Naive thymus-derived CD8-positive, alpha-beta T cell (primary cell): ENCODE measurements at regions not wholly inside any gene's neighbourhood (a gene's known extent, or its start where the extent isn't known, plus 50 kb on each side); places are given as distances from the start of the nearest gene placed in this dataset.
A peak's percentile ranks its signal among the peaks of the same experiment; 100 is the strongest.
"Not testable (repeated sequence)": the region's sequence is repeated elsewhere in the genome, so short reads cannot be mapped to it uniquely, and the experiment has no call there.

Experiments
- ATAC-seq, 2 donors: fragments of 150-1000 bp; cut with Tn5 transposase in 1 of 2; sonication (Bioruptor Pico), chemical (Tn5 transposase) in 1 of 2; 1 replicate in 1 of 2; 2 replicates in 1 of 2; pipeline ENCODE4 v1.10.0; 2021; ENCODE audit warnings: mild to moderate bottlenecking in 2 of 2, moderate library complexity in 2 of 2
- POLR2A ChIA-PET: fragments of 350-600 bp; sonication (Branson Sonifier 250); formaldehyde crosslinking; loops from one replicate; lab custom pipeline; 2021; ENCODE audit warnings: antibody characterized with exemption; lab: Charles Lee
- DNase-seq, 10 donors: peaks; one replicate each; pipeline versions ENCODE4 v3.0.0 to v3.0.0-alpha.2; 2020 to 2022
- H3K27ac Mint-ChIP-seq, 10 donors: one replicate each; pipeline ENCODE4 v1.8.0; 2020 to 2022; ENCODE audit warnings: mild to moderate bottlenecking in 10 of 10, mixed read lengths in 10 of 10, moderate library complexity in 4 of 10, inconsistent platforms in 1 of 10
- H3K27me3 Mint-ChIP-seq, 5 donors: one replicate each; pipeline ENCODE4 v1.8.0; 2021 to 2022; ENCODE audit warnings: mixed read lengths in 5 of 5
- H3K36me3 Mint-ChIP-seq, 3 donors: one replicate each; pipeline ENCODE4 v1.8.0; 2020 to 2022; ENCODE audit warnings: mixed read lengths in 3 of 3, mild to moderate bottlenecking in 2 of 3, inconsistent platforms in 1 of 3
- H3K4me1 Mint-ChIP-seq, 4 donors: one replicate each; pipeline ENCODE4 v1.8.0; 2021 to 2022; ENCODE audit warnings: mixed read lengths in 4 of 4
- H3K4me3 Mint-ChIP-seq, 10 donors: one replicate each; pipeline ENCODE4 v1.8.0; 2020 to 2022; ENCODE audit warnings: mild to moderate bottlenecking in 10 of 10, mixed read lengths in 10 of 10, moderate library complexity in 6 of 10, inconsistent platforms in 1 of 10
- H3K9me3 Mint-ChIP-seq, 9 donors: one replicate each; pipeline ENCODE4 v1.8.0; 2020 to 2022; ENCODE audit warnings: mixed read lengths in 9 of 9, mild to moderate bottlenecking in 3 of 9, inconsistent platforms in 1 of 9, moderate library complexity in 1 of 9

- H3K4me1 Mint-ChIP-seq, result peaks cover 0 to 8% (median 0%) of the 10 kb centered on the region in 4 donors
- DNase-seq, result no peak
- POLR2A ChIA-PET, result no interaction called here
Measured at GRCh38 chr19:28542394-28543243, 670.3 kb downstream of the UQCRFS1 start.

GRCh38 chr19:28541602-28542393 lies 671.2 kb downstream of the UQCRFS1 start:
- H3K36me3 Mint-ChIP-seq, result no peaks in the 10 kb centered on the region
- POLR2A ChIA-PET, result no interaction called here
- H3K4me3 Mint-ChIP-seq, result no peak overlapping the region
- DNase-seq, result no peak
- H3K27me3 Mint-ChIP-seq, result peaks cover 0 to 5% (median 0%) of the 10 kb centered on the region in 5 donors
- no peak for ATAC-seq
- H3K4me1 Mint-ChIP-seq, result peaks cover 0 to 8% (median 0%) of the 10 kb centered on the region in 4 donors
- H3K27ac Mint-ChIP-seq, result no peak overlapping the region
- H3K9me3 Mint-ChIP-seq, result peaks cover 0 to 16% (median 8%) of the 10 kb centered on the region in 9 donors

More at GRCh38 chr19:28542394-28543243, 670.3 kb downstream of the UQCRFS1 start:
- Mint-ChIP-seq H3K27me3 (peaks cover 0 to 5% (median 0%) of the 10 kb centered on the region in 5 donors), H3K36me3 (no peaks in the 10 kb centered on the region), H3K27ac (no peak overlapping the region), H3K9me3 (peaks cover 0 to 10% (median 6%) of the 10 kb centered on the region in 9 donors), H3K4me3 (no peak overlapping the region)
- ATAC-seq, result no peak

- Mint-ChIP-seq H3K27ac (no peak overlapping the region), H3K4me3 (no peak overlapping the region), H3K4me1 (peaks cover 0 to 8% (median 0%) of the 10 kb centered on the region in 4 donors), H3K9me3 (peaks cover 0 to 22% (median 14%) of the 10 kb centered on the region in 9 donors), H3K36me3 (no peaks in the 10 kb centered on the region), H3K27me3 (peaks cover 0 to 5% (median 0%) of the 10 kb centered on the region in 5 donors)
- DNase-seq (no peak), ATAC-seq (no peak)
- POLR2A ChIA-PET, result no interaction called here
Measured at GRCh38 chr19:28541029-28541428, 671.9 kb downstream of the UQCRFS1 start.

- ATAC-seq, POLR2A ChIA-PET, H3K4me3 Mint-ChIP-seq, H3K27me3 Mint-ChIP-seq, H3K4me1 Mint-ChIP-seq, H3K27ac Mint-ChIP-seq, DNase-seq, H3K36me3 Mint-ChIP-seq: not testable (repeated sequence)
- H3K9me3 Mint-ChIP-seq, result peaks cover 0 to 23% (median 17%) of the 10 kb centered on the region in 9 donors
Measured at GRCh38 chr19:28540385-28540784, 672.6 kb downstream of the UQCRFS1 start.

GRCh38 chr19:28539759-28540158 lies 673.2 kb downstream of the UQCRFS1 start:
- peaks cover 0 to 23% (median 17%) of the 10 kb centered on the region in 9 donors for H3K9me3 Mint-ChIP-seq
- DNase-seq (no peak), ATAC-seq (no peak)

GRCh38 chr19:28538579-28538978 lies 674.4 kb downstream of the UQCRFS1 start:
- H3K36me3 Mint-ChIP-seq, H3K4me3 Mint-ChIP-seq, DNase-seq, H3K4me1 Mint-ChIP-seq, ATAC-seq, H3K27me3 Mint-ChIP-seq, POLR2A ChIA-PET, H3K27ac Mint-ChIP-seq: not testable (repeated sequence)
- H3K9me3 Mint-ChIP-seq, result peaks cover 0 to 23% (median 17%) of the 10 kb centered on the region in 9 donors

More at GRCh38 chr19:28539759-28540158, 673.2 kb downstream of the UQCRFS1 start:
- Mint-ChIP-seq H3K4me1 (peaks cover 0 to 8% (median 0%) of the 10 kb centered on the region in 4 donors), H3K27ac (no peak overlapping the region), H3K27me3 (peaks cover 0 to 2% (median 0%) of the 10 kb centered on the region in 5 donors), H3K4me3 (no peak overlapping the region), H3K36me3 (no peaks in the 10 kb centered on the region)
- POLR2A ChIA-PET, result no interaction called here

- Mint-ChIP-seq H3K36me3 (no peaks in the 10 kb centered on the region), H3K4me3 (no peak overlapping the region), H3K27me3 (no peaks in the 10 kb centered on the region), H3K9me3 (peaks cover 0 to 27% (median 17%) of the 10 kb centered on the region in 9 donors), H3K4me1 (peaks cover 0 to 5% (median 0%) of the 10 kb centered on the region in 4 donors), H3K27ac (no peak overlapping the region)
- POLR2A ChIA-PET, result no interaction called here
- ATAC-seq (no peak), DNase-seq (no peak)
Measured at GRCh38 chr19:28537896-28538295, 675.1 kb downstream of the UQCRFS1 start.

GRCh38 chr19:28537079-28537478 lies 675.9 kb downstream of the UQCRFS1 start:
- no peaks in the 10 kb centered on the region for H3K36me3 Mint-ChIP-seq
- ATAC-seq, result no peak
- peaks cover 0 to 34% (median 19%) of the 10 kb centered on the region in 9 donors for H3K9me3 Mint-ChIP-seq
- no peak overlapping the region for H3K27ac Mint-ChIP-seq
- no peaks in the 10 kb centered on the region for H3K27me3 Mint-ChIP-seq
- POLR2A ChIA-PET, result no interaction called here
- no peak overlapping the region for H3K4me3 Mint-ChIP-seq
- no peaks in the 10 kb centered on the region for H3K4me1 Mint-ChIP-seq
- no peak for DNase-seq

GRCh38 chr19:28535352-28535775 lies 677.6 kb downstream of the UQCRFS1 start:
- ATAC-seq, result no peak
- Mint-ChIP-seq H3K9me3 (peaks cover 0 to 34% (median 19%) of the 10 kb centered on the region in 9 donors), H3K4me1 (no peaks in the 10 kb centered on the region), H3K27ac (peak overlapping the region in 1 of 10 donors; percentile 1), H3K4me3 (no peak overlapping the region), H3K36me3 (no peaks in the 10 kb centered on the region), H3K27me3 (no peaks in the 10 kb centered on the region)
- DNase-seq, result no peak
- POLR2A ChIA-PET, result no interaction called here

GRCh38 chr19:28534766-28535351 lies 678.1 kb downstream of the UQCRFS1 start:
- Mint-ChIP-seq H3K9me3 (peaks cover 0 to 34% (median 19%) of the 10 kb centered on the region in 9 donors), H3K27me3 (no peaks in the 10 kb centered on the region), H3K36me3 (no peaks in the 10 kb centered on the region), H3K4me1 (no peaks in the 10 kb centered on the region), H3K27ac (no peak overlapping the region), H3K4me3 (no peak overlapping the region)
- no peak for DNase-seq
- no peak for ATAC-seq
- POLR2A ChIA-PET, result no interaction called here

- no peak overlapping the region for H3K27ac Mint-ChIP-seq
- H3K36me3 Mint-ChIP-seq, result no peaks in the 10 kb centered on the region
- POLR2A ChIA-PET, result no interaction called here
- H3K4me3 Mint-ChIP-seq, result no peak overlapping the region
- ATAC-seq (no peak), DNase-seq (no peak)
- H3K4me1 Mint-ChIP-seq, result no peaks in the 10 kb centered on the region
- H3K9me3 Mint-ChIP-seq, result peaks cover 0 to 28% (median 15%) of the 10 kb centered on the region in 9 donors
- H3K27me3 Mint-ChIP-seq, result peaks cover 0 to 3% (median 0%) of the 10 kb centered on the region in 5 donors
Measured at GRCh38 chr19:28532765-28533341, 680.1 kb downstream of the UQCRFS1 start.

GRCh38 chr19:28531979-28532378 lies 681.0 kb downstream of the UQCRFS1 start:
- ATAC-seq (no peak), DNase-seq (no peak)
- H3K27me3 Mint-ChIP-seq, result peaks cover 0 to 3% (median 0%) of the 10 kb centered on the region in 5 donors
- H3K4me3 Mint-ChIP-seq, result no peak overlapping the region
- H3K36me3 Mint-ChIP-seq, result no peaks in the 10 kb centered on the region
- no peak overlapping the region for H3K27ac Mint-ChIP-seq
- POLR2A ChIA-PET, result no interaction called here
- peaks cover 0 to 20% (median 11%) of the 10 kb centered on the region in 9 donors for H3K9me3 Mint-ChIP-seq
- H3K4me1 Mint-ChIP-seq, result no peaks in the 10 kb centered on the region
